ENCODE measurements at regions not wholly inside any gene's neighbourhood (a gene's known extent, or its start where the extent isn't known, plus 50 kb on each side); places are given as distances from the start of the nearest gene placed in this dataset.

DNA sequence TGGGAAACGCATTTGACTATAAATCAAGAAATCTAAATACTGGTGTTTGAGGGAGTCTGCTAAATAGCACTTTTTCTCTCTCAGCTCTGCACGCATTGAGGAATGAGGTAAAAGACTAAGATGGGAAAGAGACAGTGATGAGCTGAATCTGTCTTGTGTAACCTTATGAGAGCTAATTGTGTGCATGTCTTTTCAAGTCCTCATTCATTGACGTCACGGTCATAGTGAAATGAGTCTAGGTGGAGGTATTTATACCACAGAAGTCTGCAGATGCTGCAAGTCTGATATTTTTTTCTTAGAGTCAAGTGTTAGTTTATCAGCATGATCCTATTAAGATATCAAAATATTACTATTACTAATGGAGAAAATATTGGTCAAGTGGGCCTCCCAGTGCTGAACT lies 361.5 kb upstream of the HS3ST1 start:
- DNase-seq (ENCODE audit: low read depth), result no peak
- H3K4me3 ChIP-seq (ENCODE audit: control insufficient read depth, low read depth, low read length), result no peak overlapping the region

DNA sequence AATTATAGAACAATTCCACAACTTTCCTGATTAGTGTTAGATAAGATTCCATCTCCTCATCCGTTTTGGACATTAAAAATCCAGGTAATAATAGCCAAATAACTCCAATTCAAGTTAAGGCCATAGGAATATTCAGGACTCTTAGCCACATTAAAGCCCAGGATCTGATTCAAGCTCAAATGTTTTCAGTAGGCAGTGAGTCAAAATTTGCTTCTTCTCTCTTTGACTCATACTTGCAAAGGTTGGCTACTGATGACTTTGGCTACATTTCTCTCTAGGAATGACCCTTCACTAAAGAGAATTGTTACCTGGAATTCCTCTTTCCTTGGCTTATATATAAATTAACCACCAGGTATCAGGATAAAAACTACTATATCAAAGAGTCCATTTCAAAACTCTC lies 354.9 kb upstream of the HS3ST1 start:
- TF ChIP-seq CTCF (IDR thresholded peaks at IDR 0.05; ENCODE audit: control insufficient read depth, insufficient read depth, low read depth, low read length, missing control alignments), result no peak
- no peak overlapping the region for H3K4me3 ChIP-seq (ENCODE audit: control insufficient read depth, low read depth, low read length)
- DNase-seq (ENCODE audit: low read depth), result no peak

More for the DNA sequence above, 361.5 kb upstream of the HS3ST1 start:
- no peak for TF ChIP-seq CTCF (IDR thresholded peaks at IDR 0.05; ENCODE audit: control insufficient read depth, insufficient read depth, low read depth, low read length, missing control alignments)

- no peak for TF ChIP-seq CTCF (IDR thresholded peaks at IDR 0.05; ENCODE audit: control insufficient read depth, insufficient read depth, low read depth, low read length, missing control alignments)
- no peak for DNase-seq (ENCODE audit: low read depth)
- no peak overlapping the region for H3K4me3 ChIP-seq (ENCODE audit: control insufficient read depth, low read depth, low read length)
These were observed 354.2 kb upstream of the HS3ST1 start for GRCh38 chr4:11782859-11783258.

- H3K4me3 ChIP-seq (ENCODE audit: control insufficient read depth, low read depth, low read length), result no peak overlapping the region
- DNase-seq (ENCODE audit: low read depth), result no peak
- no peak for TF ChIP-seq CTCF (IDR thresholded peaks at IDR 0.05; ENCODE audit: control insufficient read depth, insufficient read depth, low read depth, low read length, missing control alignments)
These were observed 348.8 kb upstream of the HS3ST1 start for GRCh38 chr4:11777447-11777846.

GRCh38 chr4:11774346-11774745 lies 345.7 kb upstream of the HS3ST1 start:
- no peak for DNase-seq (ENCODE audit: low read depth)
- H3K4me3 ChIP-seq (ENCODE audit: control insufficient read depth, low read depth, low read length), result no peak overlapping the region
- no peak for TF ChIP-seq CTCF (IDR thresholded peaks at IDR 0.05; ENCODE audit: control insufficient read depth, insufficient read depth, low read depth, low read length, missing control alignments)

DNA sequence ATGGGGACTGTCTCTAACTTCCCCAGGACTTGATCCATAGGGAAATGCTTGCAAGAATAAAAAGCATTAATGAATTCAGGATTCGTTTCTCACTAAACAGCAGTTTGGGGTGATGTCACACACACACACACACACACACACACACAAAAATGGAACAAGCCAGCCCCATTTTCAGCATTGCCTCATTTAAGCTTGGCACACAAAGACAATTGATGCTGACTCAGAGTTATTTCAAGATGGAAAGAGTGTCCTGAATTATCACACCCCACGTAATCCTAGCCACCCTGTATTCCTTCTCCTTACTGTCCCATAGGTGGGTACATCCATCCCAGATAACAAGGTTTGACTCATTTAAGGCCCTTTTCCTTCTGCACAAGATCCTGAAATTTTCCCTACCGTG lies 345.1 kb upstream of the HS3ST1 start:
- no peak overlapping the region for H3K4me3 ChIP-seq (ENCODE audit: control insufficient read depth, low read depth, low read length)
- no peak for TF ChIP-seq CTCF (IDR thresholded peaks at IDR 0.05; ENCODE audit: control insufficient read depth, insufficient read depth, low read depth, low read length, missing control alignments)
- no peak for DNase-seq (ENCODE audit: low read depth)

GRCh38 chr4:11769434-11769833 lies 340.7 kb upstream of the HS3ST1 start:
- TF ChIP-seq CTCF (IDR thresholded peaks at IDR 0.05; ENCODE audit: control insufficient read depth, insufficient read depth, low read depth, low read length, missing control alignments), result no peak
- no peak overlapping the region for H3K4me3 ChIP-seq (ENCODE audit: control insufficient read depth, low read depth, low read length)
- no peak for DNase-seq (ENCODE audit: low read depth)
